Choroid plexus epithelial cell (primary cell): ENCODE measurements at regions not wholly inside any gene's neighbourhood (a gene's known extent, or its start where the extent isn't known, plus 50 kb on each side); places are given as distances from the start of the nearest gene placed in this dataset.

Experiments used
- DNase-seq: peaks from one replicate; pipeline ENCODE4 v3.0.0-alpha.2; 2010; ENCODE audit warnings: low read depth
- H3K4me3 ChIP-seq: 2 replicates; pipeline ENCODE4 v1.5.1; 2011; ENCODE audit warnings: low read depth, mild to moderate bottlenecking, control low read depth, low read length, moderate library complexity
- CTCF ChIP-seq: conservative IDR thresholded peaks from 2 replicates; pipeline ENCODE4 v1.5.1; 2011; ENCODE audit warnings: low read depth, mild to moderate bottlenecking, control low read depth, inconsistent platforms, low read length, moderate library complexity

GRCh38 chr2:30073523-30073922, 73.3 kb upstream of the YPEL5 start:
- H3K4me3 ChIP-seq = no peak overlapping the region
- DNase-seq = no peak
- TF ChIP-seq CTCF = no peak

- no peak overlapping the region for H3K4me3 ChIP-seq
- TF ChIP-seq CTCF = no peak
- no peak for DNase-seq
Measured at GRCh38 chr2:30074023-30074422, 72.8 kb upstream of the YPEL5 start.

GRCh38 chr2:30078521-30078920, 68.3 kb upstream of the YPEL5 start:
- peak; percentile 28 for DNase-seq

GRCh38 chr2:30084915-30085314, 61.9 kb upstream of the YPEL5 start:
- DNase-seq = no peak
- TF ChIP-seq CTCF = no peak

More at GRCh38 chr2:30078521-30078920, 68.3 kb upstream of the YPEL5 start:
- TF ChIP-seq CTCF = peak; percentile 16
- no peak overlapping the region for H3K4me3 ChIP-seq

DNA sequence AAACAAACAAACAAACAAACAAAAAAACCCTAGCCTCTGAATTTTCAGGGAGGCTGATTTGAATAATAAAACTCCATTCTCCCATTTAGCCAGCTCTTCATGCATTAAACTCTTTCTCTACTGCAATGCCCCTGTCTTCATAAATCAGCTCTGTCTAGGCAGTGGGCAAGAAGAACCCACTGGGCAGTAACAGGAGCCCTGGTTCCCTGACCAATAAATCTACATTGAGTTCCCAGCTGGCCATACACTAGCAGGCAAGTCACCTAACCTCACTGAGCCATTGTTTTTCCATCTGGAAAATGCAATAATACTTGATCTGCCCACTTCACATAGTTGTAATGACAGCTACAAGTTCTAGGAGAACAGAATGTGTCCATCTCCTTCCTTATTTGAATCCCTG, 57.6 kb upstream of the YPEL5 start:
- no peak overlapping the region for H3K4me3 ChIP-seq
- DNase-seq = no peak
- no peak for TF ChIP-seq CTCF

More at GRCh38 chr2:30084915-30085314, 61.9 kb upstream of the YPEL5 start:
- H3K4me3 ChIP-seq = no peak overlapping the region

DNA sequence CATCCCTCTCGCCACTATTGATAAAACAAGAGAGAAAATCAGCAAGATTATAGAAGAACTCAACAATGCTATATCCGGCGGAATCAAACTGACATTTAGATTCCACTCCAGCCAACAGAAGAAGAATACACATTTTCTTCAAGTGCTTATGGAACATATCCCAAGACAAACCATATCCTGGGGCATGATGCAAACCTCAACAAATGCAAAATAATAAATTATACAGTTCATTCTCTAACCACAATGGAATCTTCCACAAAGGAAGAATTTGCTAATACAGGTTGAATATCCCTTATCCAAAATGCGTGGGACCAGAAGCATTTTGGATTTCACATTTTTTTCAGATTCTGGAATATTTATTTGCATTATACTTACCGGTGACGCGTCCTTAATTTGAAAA, 51.4 kb upstream of the YPEL5 start:
- no peak overlapping the region for H3K4me3 ChIP-seq
- DNase-seq = no peak
- TF ChIP-seq CTCF = no peak

DNA sequence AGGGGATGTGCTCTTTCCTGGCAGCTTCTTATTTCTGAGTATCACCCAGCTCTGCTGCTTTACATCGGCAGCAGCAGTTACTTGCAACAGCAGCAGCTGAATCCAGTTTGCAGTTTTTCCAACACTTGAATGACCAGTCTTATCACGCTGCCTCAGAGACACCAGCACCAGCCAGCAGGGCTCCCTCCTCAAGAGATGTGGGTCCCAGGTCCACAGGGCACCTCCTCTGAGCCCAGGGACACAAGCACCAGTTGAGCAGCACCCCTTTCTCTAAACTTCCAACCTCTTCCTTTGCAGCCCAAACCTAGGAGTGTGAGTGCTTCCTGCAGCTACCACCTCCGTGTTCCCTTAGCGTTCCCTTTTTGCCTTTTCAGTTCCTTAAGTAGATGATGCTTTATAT, 50.4 kb upstream of the YPEL5 start:
- no peak for TF ChIP-seq CTCF
- no peak for DNase-seq
- H3K4me3 ChIP-seq = no peak overlapping the region
